ENCODE measurements at regions not wholly inside any gene's neighbourhood (a gene's known extent, or its start where the extent isn't known, plus 50 kb on each side); places are given as distances from the start of the nearest gene placed in this dataset.

GRCh38 chr21:26385721-26386120 is 187.4 kb downstream of the CYYR1 start:
- H2AFZ ChIP-seq (ENCODE audit: low read depth, low read length, poor library complexity, severe bottlenecking) = no peak overlapping the region
- ChIA-PET CTCF (no interaction called here), POLR2A (no interaction called here)

More at GRCh38 chr21:26385721-26386120, 187.4 kb downstream of the CYYR1 start:
- peaks cover 2 to 27% of the 10 kb centered on the region in 2 experiments; a peak in 2 of 4 replicates for H3K4me1 ChIP-seq (ENCODE audit: control insufficient read depth in 1 of 2, insufficient read depth in 2 of 2, low read length in 2 of 2)
- TF ChIP-seq POLR2A (IDR thresholded peaks at IDR 0.05; ENCODE audit: borderline replicate concordance, extremely low read depth, insufficient read depth, insufficient read length) (no peak), FOSL1 (IDR thresholded peaks at IDR 0.05; ENCODE audit: low read depth) (no peak), YY1 (IDR thresholded peaks at IDR 0.05; ENCODE audit: extremely low read depth, insufficient replicate concordance, low read depth, low read length) (no peak), CBX3 (IDR thresholded peaks at IDR 0.05; ENCODE audit: low read depth) (no peak), EZH2phosphoT487 (IDR thresholded peaks at IDR 0.05; ENCODE audit: borderline replicate concordance) (no peak), ZFX (IDR thresholded peaks at IDR 0.05) (no peak), CEBPB (IDR thresholded peaks at IDR 0.05; ENCODE audit: low read depth) (no peak), EGR1 (IDR thresholded peaks at IDR 0.05; ENCODE audit: low read depth) (no peak), SIN3A (IDR thresholded peaks at IDR 0.05; ENCODE audit: low read depth) (no peak), ATF3 (IDR thresholded peaks at IDR 0.05) (no peak), JUND (IDR thresholded peaks at IDR 0.05) (no peak), REST (IDR thresholded peaks at IDR 0.05; ENCODE audit: low read depth) (no peak), RAD21 (IDR thresholded peaks at IDR 0.05; ENCODE audit: low read depth) (no peak), SRF (IDR thresholded peaks at IDR 0.05; ENCODE audit: low read depth) (no peak), EZH2 (IDR thresholded peaks at IDR 0.05) (no peak), ZNF274 (IDR thresholded peaks at IDR 0.05; ENCODE audit: low read depth, low read length) (no peak), SP1 (IDR thresholded peaks at IDR 0.05; ENCODE audit: low read depth) (no peak)
- no peaks in the 10 kb centered on the region for H3K9me3 ChIP-seq (ENCODE audit: control insufficient read depth in 1 of 2, insufficient read depth in 1 of 2, low read depth in 1 of 2, low read length in 2 of 2)
- H3K36me3 ChIP-seq (ENCODE audit: control insufficient read depth in 1 of 2, insufficient read depth in 2 of 2, low read length in 2 of 2) = no peaks in the 10 kb centered on the region
- H3K79me2 ChIP-seq (ENCODE audit: insufficient read depth, low read length) = no peaks in the 10 kb centered on the region
- H3K4me3 ChIP-seq (replicated peaks in 1 of 2; ENCODE audit: low read depth in 1 of 2, low read length in 2 of 2) = no peak overlapping the region
- no peak overlapping the region for H3K27ac ChIP-seq (ENCODE audit: low read depth, low read length)
- H3K9me2 ChIP-seq (ENCODE audit: insufficient read depth) = no peaks in the 10 kb centered on the region
- no peak overlapping the region for H3K4me2 ChIP-seq (ENCODE audit: low read length)
- no peaks in the 10 kb centered on the region for H4K20me1 ChIP-seq (ENCODE audit: insufficient read depth)
- no peak for DNase-seq (ENCODE audit: low read depth, low spot score)
- H3K9ac ChIP-seq (ENCODE audit: low read length) = no peak overlapping the region
- intact Hi-C loops (cut with micrococcal nuclease) = no loop called here
- RAD21 ChIA-PET (ENCODE audit: low non-redundant PET in 1 of 2, low total read pairs in 2 of 2, uncharacterized antibody in 2 of 2, unreplicated experiment in 2 of 2) = no interaction called here
- ATAC-seq = no peak
- H3K27me3 ChIP-seq (ENCODE audit: insufficient read depth, low read length) = no peaks in the 10 kb centered on the region
- no TSS peak for BruUV-seq (replicated peaks)

Data from HCT116 (cell line).